SK-N-SH treated with all-trans-retinoic acid at 6 μM for 48 hours (cell line): ENCODE measurements at regions not wholly inside any gene's neighbourhood (a gene's known extent, or its start where the extent isn't known, plus 50 kb on each side); places are given as distances from the start of the nearest gene placed in this dataset.

Experiments used
- ATAC-seq: fragments of 200-7000 bp; cut with Tn5 transposase; 3 replicates; pipeline ENCODE4 v1.9.1; 2020; ENCODE audit warnings: mild to moderate bottlenecking, moderate library complexity
- ARNTL ChIP-seq: fragments of 450-650 bp; formaldehyde crosslinking; IDR thresholded peaks from 2 replicates; pipeline ENCODE4 v1.5.0; 2020; ENCODE audit warnings: low read depth, mild to moderate bottlenecking, moderate library complexity, borderline replicate concordance
- BACH2 ChIP-seq: fragments of 250-450 bp; sonication (Bioruptor Pico); IDR thresholded peaks from 2 replicates; pipeline ENCODE4 v1.9.0; 2021; ENCODE audit warnings: mild to moderate bottlenecking, borderline replicate concordance
- CSDC2 ChIP-seq: fragments of 250-450 bp; sonication (Bioruptor Pico); IDR thresholded peaks from 2 replicates; pipeline ENCODE4 v1.5.0; 2020; ENCODE audit warnings: mild to moderate bottlenecking, moderate library complexity
- ESRRG ChIP-seq: fragments of 250-450 bp; sonication (Bioruptor Pico); IDR thresholded peaks from 2 replicates; pipeline ENCODE4 v1.6.1; 2021; ENCODE audit warnings: mild to moderate bottlenecking
- GLIS3 ChIP-seq: fragments of 250-450 bp; sonication (Bioruptor Pico); IDR thresholded peaks from 2 replicates; pipeline ENCODE4 v1.5.0; 2020; ENCODE audit warnings: mild to moderate bottlenecking, moderate library complexity
- ISL1 ChIP-seq: fragments of 250-450 bp; sonication (Bioruptor Pico); IDR thresholded peaks from 2 replicates; pipeline ENCODE4 v2.1.2; 2022; ENCODE audit warnings: mild to moderate bottlenecking, moderate library complexity
- OSR1 ChIP-seq: fragments of 250-450 bp; sonication (Bioruptor Pico); IDR thresholded peaks from 2 replicates; pipeline ENCODE4 v1.8.0; 2022; ENCODE audit warnings: moderate library complexity, mild to moderate bottlenecking, inconsistent platforms
- POU6F1 ChIP-seq: fragments of 250-450 bp; sonication (Bioruptor Pico); IDR thresholded peaks from 2 replicates; pipeline ENCODE4 v1.8.0; 2021; ENCODE audit warnings: low read depth, mild to moderate bottlenecking, moderate library complexity, borderline replicate concordance
- PPARA ChIP-seq: fragments of 250-450 bp; sonication (Bioruptor Pico); IDR thresholded peaks from 2 replicates; pipeline ENCODE4 v1.5.0; 2020; ENCODE audit warnings: mild to moderate bottlenecking, borderline replicate concordance
- RARB ChIP-seq: fragments of 250-450 bp; sonication (Bioruptor Pico); IDR thresholded peaks from 2 replicates; pipeline ENCODE4 v1.8.0; 2021; ENCODE audit warnings: mild to moderate bottlenecking, moderate library complexity
- SNAI2 ChIP-seq: fragments of 250-450 bp; sonication (Bioruptor Pico); IDR thresholded peaks from 2 replicates; pipeline ENCODE4 v1.5.0; 2020; ENCODE audit warnings: mild to moderate bottlenecking, moderate library complexity
- TCF4 ChIP-seq: fragments of 250-450 bp; sonication (Bioruptor Pico); IDR thresholded peaks from 2 replicates; pipeline ENCODE4 v1.8.0; 2021; ENCODE audit warnings: mild to moderate bottlenecking, moderate library complexity, borderline replicate concordance
- TOX ChIP-seq: fragments of 250-450 bp; sonication (Bioruptor Pico); IDR thresholded peaks from 2 replicates; pipeline ENCODE4 v1.8.0; 2021; ENCODE audit warnings: mild to moderate bottlenecking, moderate library complexity, borderline replicate concordance
- ZFP3 ChIP-seq: fragments of 250-450 bp; sonication (Bioruptor Pico); IDR thresholded peaks from 2 replicates; pipeline ENCODE4 v1.5.0; 2020; ENCODE audit warnings: mild to moderate bottlenecking, moderate library complexity
- ZFP30 ChIP-seq: fragments of 450-650 bp; formaldehyde crosslinking; IDR thresholded peaks from 2 replicates; pipeline ENCODE4 v1.5.0; 2022; ENCODE audit warnings: mild to moderate bottlenecking, moderate library complexity
- ZNF565 ChIP-seq: fragments of 450-650 bp; formaldehyde crosslinking; conservative IDR thresholded peaks from 2 replicates; pipeline ENCODE4 v1.5.0; 2020; ENCODE audit warnings: low read depth, mild to moderate bottlenecking, moderate library complexity
- ZNF70 ChIP-seq: fragments of 450-650 bp; formaldehyde crosslinking; IDR thresholded peaks from 2 replicates; pipeline ENCODE4 v1.5.0; 2020; ENCODE audit warnings: mild to moderate bottlenecking, moderate library complexity
- TF ChIP-seq, protein P1 (sequence below): fragments of 250-450 bp; sonication (Bioruptor Pico); IDR thresholded peaks from 2 replicates; pipeline ENCODE4 v1.5.1; 2021; ENCODE audit warnings: mild to moderate bottlenecking, moderate library complexity
- TF ChIP-seq, protein P2 (sequence below): fragments of 250-450 bp; sonication (Bioruptor Pico); IDR thresholded peaks from 2 replicates; pipeline ENCODE4 v1.5.0; 2020; ENCODE audit warnings: mild to moderate bottlenecking, moderate library complexity
- TF ChIP-seq, protein P3 (sequence below): fragments of 250-450 bp; sonication (Bioruptor Pico); IDR thresholded peaks from 2 replicates; pipeline ENCODE4 v1.5.1; 2020; ENCODE audit warnings: low read depth, mild to moderate bottlenecking, moderate library complexity
- TF ChIP-seq, protein P4 (sequence below): fragments of 250-450 bp; sonication (Bioruptor Pico); IDR thresholded peaks from 2 replicates; pipeline ENCODE4 v1.8.0; 2020; ENCODE audit warnings: mild to moderate bottlenecking, moderate library complexity, borderline replicate concordance

GRCh38 chr7:52911326-52911725 lies 124.1 kb upstream of the POM121L12 start:
- TF ChIP-seq ZFP3 (CRISPR knock-in tag) (no peak), SNAI2 (CRISPR knock-in tag) (no peak), ZNF70 (no peak), RARB (CRISPR knock-in tag) (no peak), CSDC2 (CRISPR knock-in tag) (no peak), TOX (CRISPR knock-in tag) (no peak), ZFP30 (no peak), GLIS3 (CRISPR knock-in tag) (no peak), POU6F1 (CRISPR knock-in tag) (no peak), ARNTL (CRISPR knock-in tag) (no peak), BACH2 (no peak), OSR1 (no peak), ZNF565 (CRISPR knock-in tag) (no peak), ISL1 (no peak), PPARA (no peak), ESRRG (CRISPR knock-in tag) (no peak)
- TF ChIP-seq, protein P1, sequence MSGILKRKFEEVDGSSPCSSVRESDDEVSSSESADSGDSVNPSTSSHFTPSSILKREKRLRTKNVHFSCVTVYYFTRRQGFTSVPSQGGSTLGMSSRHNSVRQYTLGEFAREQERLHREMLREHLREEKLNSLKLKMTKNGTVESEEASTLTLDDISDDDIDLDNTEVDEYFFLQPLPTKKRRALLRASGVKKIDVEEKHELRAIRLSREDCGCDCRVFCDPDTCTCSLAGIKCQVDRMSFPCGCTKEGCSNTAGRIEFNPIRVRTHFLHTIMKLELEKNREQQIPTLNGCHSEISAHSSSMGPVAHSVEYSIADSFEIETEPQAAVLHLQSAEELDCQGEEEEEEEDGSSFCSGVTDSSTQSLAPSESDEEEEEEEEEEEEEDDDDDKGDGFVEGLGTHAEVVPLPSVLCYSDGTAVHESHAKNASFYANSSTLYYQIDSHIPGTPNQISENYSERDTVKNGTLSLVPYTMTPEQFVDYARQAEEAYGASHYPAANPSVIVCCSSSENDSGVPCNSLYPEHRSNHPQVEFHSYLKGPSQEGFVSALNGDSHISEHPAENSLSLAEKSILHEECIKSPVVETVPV, result no peak
- TF ChIP-seq, protein P2, sequence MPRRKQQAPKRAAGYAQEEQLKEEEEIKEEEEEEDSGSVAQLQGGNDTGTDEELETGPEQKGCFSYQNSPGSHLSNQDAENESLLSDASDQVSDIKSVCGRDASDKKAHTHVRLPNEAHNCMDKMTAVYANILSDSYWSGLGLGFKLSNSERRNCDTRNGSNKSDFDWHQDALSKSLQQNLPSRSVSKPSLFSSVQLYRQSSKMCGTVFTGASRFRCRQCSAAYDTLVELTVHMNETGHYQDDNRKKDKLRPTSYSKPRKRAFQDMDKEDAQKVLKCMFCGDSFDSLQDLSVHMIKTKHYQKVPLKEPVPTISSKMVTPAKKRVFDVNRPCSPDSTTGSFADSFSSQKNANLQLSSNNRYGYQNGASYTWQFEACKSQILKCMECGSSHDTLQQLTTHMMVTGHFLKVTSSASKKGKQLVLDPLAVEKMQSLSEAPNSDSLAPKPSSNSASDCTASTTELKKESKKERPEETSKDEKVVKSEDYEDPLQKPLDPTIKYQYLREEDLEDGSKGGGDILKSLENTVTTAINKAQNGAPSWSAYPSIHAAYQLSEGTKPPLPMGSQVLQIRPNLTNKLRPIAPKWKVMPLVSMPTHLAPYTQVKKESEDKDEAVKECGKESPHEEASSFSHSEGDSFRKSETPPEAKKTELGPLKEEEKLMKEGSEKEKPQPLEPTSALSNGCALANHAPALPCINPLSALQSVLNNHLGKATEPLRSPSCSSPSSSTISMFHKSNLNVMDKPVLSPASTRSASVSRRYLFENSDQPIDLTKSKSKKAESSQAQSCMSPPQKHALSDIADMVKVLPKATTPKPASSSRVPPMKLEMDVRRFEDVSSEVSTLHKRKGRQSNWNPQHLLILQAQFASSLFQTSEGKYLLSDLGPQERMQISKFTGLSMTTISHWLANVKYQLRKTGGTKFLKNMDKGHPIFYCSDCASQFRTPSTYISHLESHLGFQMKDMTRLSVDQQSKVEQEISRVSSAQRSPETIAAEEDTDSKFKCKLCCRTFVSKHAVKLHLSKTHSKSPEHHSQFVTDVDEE, result no peak
- TF ChIP-seq, protein P3, sequence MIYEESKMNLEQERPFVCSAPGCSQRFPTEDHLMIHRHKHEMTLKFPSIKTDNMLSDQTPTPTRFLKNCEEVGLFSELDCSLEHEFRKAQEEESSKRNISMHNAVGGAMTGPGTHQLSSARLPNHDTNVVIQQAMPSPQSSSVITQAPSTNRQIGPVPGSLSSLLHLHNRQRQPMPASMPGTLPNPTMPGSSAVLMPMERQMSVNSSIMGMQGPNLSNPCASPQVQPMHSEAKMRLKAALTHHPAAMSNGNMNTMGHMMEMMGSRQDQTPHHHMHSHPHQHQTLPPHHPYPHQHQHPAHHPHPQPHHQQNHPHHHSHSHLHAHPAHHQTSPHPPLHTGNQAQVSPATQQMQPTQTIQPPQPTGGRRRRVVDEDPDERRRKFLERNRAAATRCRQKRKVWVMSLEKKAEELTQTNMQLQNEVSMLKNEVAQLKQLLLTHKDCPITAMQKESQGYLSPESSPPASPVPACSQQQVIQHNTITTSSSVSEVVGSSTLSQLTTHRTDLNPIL (CRISPR knock-in tag), result no peak
- no peak for ATAC-seq

DNA sequence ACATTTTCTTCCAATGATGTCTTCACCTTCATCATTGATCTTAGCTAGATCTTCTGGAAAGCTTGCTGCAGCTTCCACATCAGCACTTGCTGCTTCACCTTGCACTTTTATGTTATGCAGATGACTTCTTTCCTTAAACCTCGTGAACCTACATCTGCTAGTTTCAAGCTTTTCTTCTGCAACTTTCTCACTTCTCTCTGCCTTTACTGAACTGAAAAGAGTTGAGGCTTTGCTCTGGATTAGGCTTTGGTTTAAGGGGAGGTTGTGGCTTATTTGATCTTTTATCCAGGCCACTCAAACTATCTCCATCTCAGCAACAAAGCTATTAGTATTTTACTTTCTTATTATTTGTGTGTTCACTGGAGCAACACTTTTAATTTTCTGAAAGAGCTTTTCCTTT lies 125.5 kb upstream of the POM121L12 start:
- TF ChIP-seq ESRRG (CRISPR knock-in tag), result no peak
- no peak for TF ChIP-seq BACH2
- TF ChIP-seq ZNF565 (CRISPR knock-in tag), result no peak
- TF ChIP-seq ZFP3 (CRISPR knock-in tag), result no peak
- ATAC-seq, result no peak

GRCh38 chr7:52909131-52909530 lies 126.3 kb upstream of the POM121L12 start:
- no peak for ATAC-seq
- TF ChIP-seq SNAI2 (CRISPR knock-in tag), result no peak
- TF ChIP-seq TCF4, result no peak
- TF ChIP-seq OSR1, result no peak
- TF ChIP-seq, protein P4, sequence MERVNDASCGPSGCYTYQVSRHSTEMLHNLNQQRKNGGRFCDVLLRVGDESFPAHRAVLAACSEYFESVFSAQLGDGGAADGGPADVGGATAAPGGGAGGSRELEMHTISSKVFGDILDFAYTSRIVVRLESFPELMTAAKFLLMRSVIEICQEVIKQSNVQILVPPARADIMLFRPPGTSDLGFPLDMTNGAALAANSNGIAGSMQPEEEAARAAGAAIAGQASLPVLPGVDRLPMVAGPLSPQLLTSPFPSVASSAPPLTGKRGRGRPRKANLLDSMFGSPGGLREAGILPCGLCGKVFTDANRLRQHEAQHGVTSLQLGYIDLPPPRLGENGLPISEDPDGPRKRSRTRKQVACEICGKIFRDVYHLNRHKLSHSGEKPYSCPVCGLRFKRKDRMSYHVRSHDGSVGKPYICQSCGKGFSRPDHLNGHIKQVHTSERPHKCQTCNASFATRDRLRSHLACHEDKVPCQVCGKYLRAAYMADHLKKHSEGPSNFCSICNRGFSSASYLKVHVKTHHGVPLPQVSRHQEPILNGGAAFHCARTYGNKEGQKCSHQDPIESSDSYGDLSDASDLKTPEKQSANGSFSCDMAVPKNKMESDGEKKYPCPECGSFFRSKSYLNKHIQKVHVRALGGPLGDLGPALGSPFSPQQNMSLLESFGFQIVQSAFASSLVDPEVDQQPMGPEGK (CRISPR knock-in tag), result no peak
- TF ChIP-seq PPARA, result no peak
- TF ChIP-seq, protein P3 (CRISPR knock-in tag), result no peak
- no peak for TF ChIP-seq ZNF565 (CRISPR knock-in tag)
- TF ChIP-seq, protein P2, result no peak
- no peak for TF ChIP-seq ZFP3 (CRISPR knock-in tag)
- no peak for TF ChIP-seq ZNF70
- no peak for TF ChIP-seq GLIS3 (CRISPR knock-in tag)
- TF ChIP-seq ISL1, result no peak
- no peak for TF ChIP-seq BACH2
- TF ChIP-seq, protein P1, result no peak
